ENCODE measurements at regions not wholly inside any gene's neighbourhood (a gene's known extent, or its start where the extent isn't known, plus 50 kb on each side); places are given as distances from the start of the nearest gene placed in this dataset.
"Not testable (repeated sequence)": the region's sequence is repeated elsewhere in the genome, so short reads cannot be mapped to it uniquely, and the experiment has no call there.

GRCh38 chr9:102223320-102224136, 485.1 kb upstream of the GRIN3A start:
- TF ChIP-seq CTCF (conservative IDR thresholded peaks at IDR 0.05; ENCODE audit: low read depth, low read length); EZH2 (IDR thresholded peaks at IDR 0.05; ENCODE audit: borderline replicate concordance, low read depth, low read length, poor library complexity, severe bottlenecking): not testable (repeated sequence)
